ENCODE measurements at regions not wholly inside any gene's neighbourhood (a gene's known extent, or its start where the extent isn't known, plus 50 kb on each side); places are given as distances from the start of the nearest gene placed in this dataset.

- TF ChIP-seq EZH2phosphoT487 (IDR thresholded peaks at IDR 0.05; ENCODE audit: insufficient read depth, low read depth): no peak
- no peak for TF ChIP-seq EZH2 (IDR thresholded peaks at IDR 0.05; ENCODE audit: insufficient read depth, poor library complexity, severe bottlenecking)
These were observed 575.9 kb upstream of the ANO3 start for GRCh38 chr11:25755918-25756584.

Data from GM23248 (cell line).